Skeletal muscle tissue (tissue), 3 donors: ENCODE measurements at regions not wholly inside any gene's neighbourhood (a gene's known extent, or its start where the extent isn't known, plus 50 kb on each side); places are given as distances from the start of the nearest gene placed in this dataset.
"Not testable (repeated sequence)": the region's sequence is repeated elsewhere in the genome, so short reads cannot be mapped to it uniquely, and the experiment has no call there.

Experiments used
- H3K27ac ChIP-seq: one replicate; pipeline ENCODE4 v1.7.0; 2013; ENCODE audit warnings: mild to moderate bottlenecking, low read depth, low read length, inconsistent platforms
- H3K27me3 ChIP-seq, 3 donors: one replicate each; pipeline ENCODE4 v1.7.0; 2013; ENCODE audit warnings: low read length in 3 of 3; ENCODE audit not compliant: control insufficient read depth in 3 of 3, insufficient read depth in 3 of 3
- H3K36me3 ChIP-seq, 3 donors: one replicate each; pipeline ENCODE4 v1.7.0; 2013; ENCODE audit warnings: low read length in 3 of 3; ENCODE audit not compliant: control insufficient read depth in 3 of 3, insufficient read depth in 3 of 3
- H3K4me1 ChIP-seq, 3 donors: one replicate each; pipeline ENCODE4 v1.7.0; 2013; ENCODE audit warnings: low read length in 3 of 3, mild to moderate bottlenecking in 3 of 3; ENCODE audit not compliant: control insufficient read depth in 3 of 3, insufficient read depth in 3 of 3
- H3K4me3 ChIP-seq, 3 donors: one replicate each; pipeline ENCODE4 v1.7.0; 2013; ENCODE audit warnings: low read length in 3 of 3
- H3K9ac ChIP-seq, 3 donors: one replicate each; pipeline ENCODE4 v1.7.0; 2013; ENCODE audit warnings: low read length in 3 of 3, mild to moderate bottlenecking in 3 of 3, moderate library complexity in 2 of 3, low read depth in 1 of 3
- H3K9me3 ChIP-seq, 3 donors: one replicate each; pipeline ENCODE4 v1.7.0; 2013; ENCODE audit warnings: low read length in 3 of 3; ENCODE audit not compliant: control insufficient read depth in 3 of 3
- donor health status: Osteomylitis.

DNA sequence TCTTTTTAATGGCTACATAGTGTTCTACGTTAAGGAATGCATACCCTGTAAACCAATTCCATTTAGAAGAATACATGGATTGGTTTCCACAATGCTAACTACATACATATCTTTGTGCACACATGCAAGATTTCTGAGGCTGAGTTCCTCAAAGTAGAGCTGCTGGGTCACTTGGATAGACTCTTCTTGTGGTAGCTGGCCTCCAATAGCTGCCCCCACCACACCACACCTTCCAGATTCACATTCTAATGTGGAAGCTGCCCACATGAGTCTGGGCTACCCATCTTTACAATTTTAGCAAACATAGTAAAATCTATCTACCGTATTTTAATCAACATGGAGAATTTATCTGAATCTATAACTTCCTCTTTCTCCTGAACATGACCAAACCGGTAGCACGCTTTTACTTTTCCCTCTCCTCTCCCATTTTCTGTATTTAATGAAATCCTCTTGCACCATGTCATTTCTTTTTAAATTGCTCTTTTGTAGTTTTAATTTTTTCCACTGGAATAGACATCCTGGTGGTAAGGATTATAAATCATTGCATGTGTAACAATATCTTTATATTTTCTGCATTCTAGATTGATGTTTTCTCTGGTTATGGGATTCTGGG, 74.7 kb upstream of the CITED2 start:
- H3K9ac ChIP-seq: no peak overlapping the region

DNA sequence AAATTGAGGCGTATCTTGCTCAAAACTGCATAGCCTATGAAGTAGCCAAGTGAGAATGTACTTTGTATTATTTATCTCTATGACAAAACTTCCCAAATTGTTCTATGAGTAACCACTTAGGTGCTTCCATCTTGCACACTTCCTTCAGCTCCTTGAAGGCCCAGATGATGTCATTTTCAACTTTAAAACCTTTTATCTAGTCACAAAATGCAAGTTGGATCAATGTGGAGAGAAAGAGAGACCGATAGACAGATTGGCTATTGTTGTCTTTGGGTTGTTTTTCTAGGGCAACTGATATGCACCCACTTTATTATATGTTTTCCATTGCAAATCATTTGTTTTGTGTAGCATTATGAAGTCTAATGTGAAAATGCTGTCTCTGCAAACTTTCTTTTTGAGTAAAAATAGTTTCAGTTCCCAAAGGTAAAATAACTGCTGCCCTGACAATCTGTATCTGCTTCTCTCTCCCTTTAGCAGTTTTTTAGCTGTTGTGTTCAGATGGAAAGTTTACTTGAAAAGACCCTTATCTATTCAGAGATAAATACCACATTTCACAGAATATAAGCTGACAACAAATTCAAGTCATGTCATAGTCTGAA, 73.7 kb upstream of the CITED2 start:
- no peaks in the 10 kb centered on the region for H3K9me3 ChIP-seq

More for the DNA sequence above, 74.7 kb upstream of the CITED2 start:
- H3K4me1 ChIP-seq: peaks cover 0 to 2% (median 0%) of the 10 kb centered on the region in 3 donors
- no peaks in the 10 kb centered on the region for H3K27me3 ChIP-seq
- no peak overlapping the region for H3K27ac ChIP-seq
- H3K4me3 ChIP-seq: no peak overlapping the region
- no peaks in the 10 kb centered on the region for H3K9me3 ChIP-seq
- no peaks in the 10 kb centered on the region for H3K36me3 ChIP-seq

DNA sequence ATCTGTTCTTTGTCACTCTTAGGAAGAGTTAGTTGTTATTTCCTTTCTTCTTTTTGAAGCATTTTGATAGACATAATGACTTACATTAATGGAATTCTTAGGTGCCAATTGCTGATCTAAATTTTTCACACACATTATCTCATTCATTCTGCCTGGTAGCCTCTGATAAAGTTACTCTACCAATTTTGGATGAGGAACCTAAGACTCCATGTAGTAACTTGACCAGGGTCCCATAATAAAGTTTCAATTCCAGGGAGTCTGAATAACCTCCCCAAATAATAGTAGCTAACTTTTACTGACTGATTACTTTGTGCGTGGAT, 73.2 kb upstream of the CITED2 start:
- H3K27ac ChIP-seq: no peak overlapping the region
- no peaks in the 10 kb centered on the region for H3K36me3 ChIP-seq
- H3K27me3 ChIP-seq: no peaks in the 10 kb centered on the region
- H3K9me3 ChIP-seq: no peaks in the 10 kb centered on the region
- H3K4me1 ChIP-seq: peaks cover 0 to 2% (median 0%) of the 10 kb centered on the region in 3 donors
- no peak overlapping the region for H3K9ac ChIP-seq
- H3K4me3 ChIP-seq: no peak overlapping the region

More for the DNA sequence above, 73.7 kb upstream of the CITED2 start:
- H3K4me3 ChIP-seq: no peak overlapping the region
- H3K4me1 ChIP-seq: peaks cover 0 to 2% (median 0%) of the 10 kb centered on the region in 3 donors
- no peaks in the 10 kb centered on the region for H3K36me3 ChIP-seq
- no peak overlapping the region for H3K27ac ChIP-seq
- no peak overlapping the region for H3K9ac ChIP-seq
- H3K27me3 ChIP-seq: no peaks in the 10 kb centered on the region

DNA sequence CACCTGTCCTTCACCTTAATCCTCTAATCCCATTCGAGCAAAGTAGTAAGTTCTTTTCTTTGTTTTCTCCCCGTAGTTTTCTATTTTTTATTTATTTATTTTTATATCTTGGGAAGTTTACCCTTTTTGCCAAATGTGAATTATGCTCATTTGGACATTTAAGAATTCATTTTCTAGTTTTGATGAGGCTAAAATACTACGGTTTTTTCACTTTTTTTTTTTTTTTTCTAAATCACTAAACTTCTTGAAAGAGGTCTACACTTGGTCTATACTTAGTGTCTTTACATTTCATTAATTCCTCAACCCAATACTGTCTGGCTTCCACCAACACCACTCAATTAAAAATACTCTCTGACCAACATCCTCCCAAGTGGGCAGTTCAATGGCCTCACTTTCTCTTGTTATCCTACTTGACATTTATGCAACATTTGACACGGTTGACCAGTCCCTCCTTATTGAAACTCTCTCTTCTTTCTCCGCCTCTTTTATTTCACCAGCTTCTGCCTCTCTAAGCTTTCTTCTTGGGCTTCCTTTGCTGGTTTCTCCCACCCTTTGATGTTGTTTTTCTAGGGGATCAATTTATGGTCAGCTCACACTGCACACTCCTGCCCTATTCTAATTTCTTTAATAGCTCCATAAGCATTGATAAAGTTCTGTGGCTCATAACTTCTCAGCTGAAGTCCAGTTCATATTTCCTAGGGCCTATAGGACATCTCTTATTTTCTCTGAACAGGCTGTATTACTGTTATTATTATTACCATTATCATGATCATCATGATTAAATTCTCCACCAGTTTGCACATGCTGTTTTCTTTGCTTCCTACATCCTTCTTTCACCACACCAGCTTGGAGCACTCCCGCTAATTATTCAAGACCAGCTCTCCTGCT, 72.6 kb upstream of the CITED2 start:
- Histone ChIP-seq H3K9me3 (no peaks in the 10 kb centered on the region), H3K4me3 (no peak overlapping the region), H3K9ac (no peak overlapping the region), H3K36me3 (no peaks in the 10 kb centered on the region), H3K27ac (no peak overlapping the region), H3K27me3 (no peaks in the 10 kb centered on the region), H3K4me1 (peaks cover 0 to 2% (median 0%) of the 10 kb centered on the region in 3 donors)

DNA sequence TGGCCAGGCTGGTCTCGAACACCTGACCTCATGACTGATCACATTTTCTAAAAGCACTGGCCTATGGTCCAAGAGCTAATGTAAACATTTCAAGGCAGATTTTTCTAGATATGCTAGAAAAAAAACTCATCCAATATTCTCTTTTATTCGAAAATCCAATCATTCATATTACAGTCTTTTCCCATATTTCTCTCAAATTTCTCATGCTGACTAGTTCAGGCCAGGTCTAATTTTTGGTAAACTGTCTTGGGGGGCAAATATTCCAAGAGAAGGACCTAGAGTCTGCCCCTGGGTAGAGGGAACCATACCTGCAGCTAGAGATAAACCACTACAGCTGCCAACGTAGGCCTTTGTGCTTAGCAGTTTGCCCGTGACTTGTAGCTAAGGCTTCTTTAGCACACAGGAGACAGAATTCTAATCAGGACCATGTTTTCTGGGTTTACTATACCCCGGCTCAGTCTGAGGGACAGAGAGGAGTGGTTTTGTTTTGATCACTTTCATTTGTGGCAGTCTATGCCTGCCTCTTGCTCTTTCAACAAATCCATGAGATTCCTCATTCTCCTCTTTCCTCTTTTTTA, 71.8 kb upstream of the CITED2 start:
- no peak overlapping the region for H3K9ac ChIP-seq
- H3K4me1 ChIP-seq: peaks cover 0 to 2% (median 0%) of the 10 kb centered on the region in 3 donors
- H3K4me3 ChIP-seq: no peak overlapping the region
- no peaks in the 10 kb centered on the region for H3K27me3 ChIP-seq
- no peak overlapping the region for H3K27ac ChIP-seq
- no peaks in the 10 kb centered on the region for H3K9me3 ChIP-seq
- no peaks in the 10 kb centered on the region for H3K36me3 ChIP-seq

DNA sequence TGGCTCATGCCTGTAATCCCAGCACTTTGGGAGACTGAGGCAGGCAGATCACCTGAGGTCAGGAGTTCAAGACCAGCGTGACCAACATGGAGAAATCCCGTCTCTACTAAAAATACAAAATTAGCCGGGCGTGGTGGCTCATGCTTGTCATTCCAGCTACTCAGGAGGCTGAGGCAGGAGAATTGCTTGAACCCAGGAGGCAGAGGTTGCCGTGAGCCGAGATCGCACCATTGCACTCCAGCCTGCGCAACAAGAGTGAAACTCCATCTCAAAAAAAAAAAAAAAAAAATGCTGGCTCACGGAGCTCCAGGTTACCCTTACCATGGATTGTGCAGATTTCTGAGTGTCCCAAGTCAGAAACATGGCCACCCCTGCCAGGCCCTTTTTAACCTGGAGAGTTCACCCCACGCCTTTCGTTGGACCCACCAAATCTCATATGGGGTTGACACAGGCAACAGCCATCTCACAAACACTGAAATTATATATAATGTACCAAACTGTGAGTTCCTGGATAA, 69.9 kb upstream of the CITED2 start:
- H3K4me3 ChIP-seq, H3K27me3 ChIP-seq, H3K4me1 ChIP-seq, H3K36me3 ChIP-seq, H3K27ac ChIP-seq, H3K9me3 ChIP-seq, H3K9ac ChIP-seq: not testable (repeated sequence)

DNA sequence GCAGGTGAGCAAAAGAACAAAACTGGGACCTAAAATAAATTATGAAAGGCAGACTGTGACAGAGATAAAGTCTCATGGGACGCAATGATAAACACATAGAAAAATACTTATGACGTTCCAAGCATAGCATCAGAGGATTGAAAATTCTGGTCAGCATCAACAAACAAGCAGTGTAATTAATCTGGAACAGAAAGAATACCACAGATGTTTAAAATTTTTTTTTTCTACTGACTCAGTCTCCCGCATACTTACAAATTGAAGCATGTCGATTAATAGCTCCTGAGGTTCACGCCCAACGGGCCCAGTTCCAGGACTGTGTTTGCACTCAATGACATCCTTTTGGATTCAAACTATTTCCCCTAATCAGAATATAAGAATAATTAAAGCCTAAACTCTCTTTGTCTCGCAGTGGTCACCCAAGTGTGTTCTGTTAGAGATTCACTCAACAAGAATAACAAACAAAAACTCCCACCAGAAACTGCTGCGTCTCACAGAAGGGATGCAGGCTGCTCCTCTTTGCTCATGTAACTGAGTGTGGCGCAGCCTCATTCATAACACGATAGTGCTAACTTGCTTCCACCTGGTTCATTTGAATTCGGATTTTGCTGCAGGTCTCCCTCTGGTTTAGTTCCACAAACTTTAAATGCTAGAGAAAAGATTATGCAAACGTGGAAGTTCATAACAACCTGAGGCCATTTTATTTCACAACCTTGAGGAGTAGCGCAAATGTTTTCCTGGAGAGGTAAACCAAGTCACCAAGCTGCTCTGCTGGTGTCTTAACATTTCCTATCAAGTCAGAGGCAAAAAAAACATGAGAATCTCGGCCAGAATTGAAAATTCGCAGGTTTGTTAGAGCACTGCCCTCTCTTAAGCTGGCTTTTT, 69.0 kb upstream of the CITED2 start:
- Histone ChIP-seq H3K9ac (no peak overlapping the region), H3K36me3 (no peaks in the 10 kb centered on the region), H3K9me3 (no peaks in the 10 kb centered on the region), H3K4me3 (no peak overlapping the region), H3K4me1 (peaks cover 0 to 2% (median 0%) of the 10 kb centered on the region in 3 donors), H3K27me3 (no peaks in the 10 kb centered on the region), H3K27ac (no peak overlapping the region)

DNA sequence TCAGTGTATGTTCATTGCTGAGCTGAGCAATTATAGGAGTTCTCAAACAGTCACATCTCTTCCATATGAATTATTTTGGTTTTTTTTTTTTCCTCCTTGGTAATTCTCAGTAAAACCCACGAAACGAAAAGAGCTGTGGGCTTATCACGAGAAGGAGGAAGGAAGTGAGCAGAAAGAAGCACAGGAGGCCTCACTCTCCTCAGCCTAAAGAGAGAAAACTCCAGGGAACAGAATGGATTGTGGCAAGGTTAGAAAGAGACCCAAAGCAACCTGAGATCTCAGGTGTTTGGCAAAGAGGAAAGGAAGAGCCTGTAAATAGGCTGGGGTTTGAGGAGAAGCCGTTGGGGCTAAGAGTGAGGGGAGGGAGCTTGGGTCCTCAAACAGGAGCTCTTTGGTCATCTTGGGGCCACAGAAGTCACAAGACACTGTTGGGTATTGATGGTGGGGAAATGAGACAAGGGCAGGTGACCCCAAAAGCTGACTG, 67.8 kb upstream of the CITED2 start:
- H3K4me3 ChIP-seq: no peak overlapping the region
- H3K9ac ChIP-seq: no peak overlapping the region
- no peaks in the 10 kb centered on the region for H3K9me3 ChIP-seq
- no peaks in the 10 kb centered on the region for H3K27me3 ChIP-seq
- no peak overlapping the region for H3K27ac ChIP-seq
- no peaks in the 10 kb centered on the region for H3K36me3 ChIP-seq
- no peaks in the 10 kb centered on the region for H3K4me1 ChIP-seq

DNA sequence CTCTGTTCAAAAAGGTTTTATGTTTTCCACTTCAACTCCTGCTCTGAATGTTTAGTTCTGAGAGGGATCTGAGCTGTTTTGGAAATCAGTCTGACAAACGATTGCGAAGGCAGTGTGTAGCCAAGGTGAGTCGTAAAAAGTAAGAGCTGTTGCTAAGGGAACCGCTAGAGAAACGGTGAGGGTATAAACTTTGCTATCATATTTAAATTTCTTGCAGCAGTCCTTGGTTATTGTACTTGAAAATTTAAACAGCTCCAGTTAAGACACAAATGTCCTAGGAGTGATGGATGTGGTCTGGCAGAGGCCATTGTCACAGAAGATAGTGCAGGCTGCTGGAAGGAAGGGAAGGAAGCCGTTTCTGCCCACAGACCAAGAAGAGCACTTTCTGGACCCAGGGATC, 64.9 kb upstream of the CITED2 start:
- no peaks in the 10 kb centered on the region for H3K4me1 ChIP-seq
- no peaks in the 10 kb centered on the region for H3K27me3 ChIP-seq
- H3K36me3 ChIP-seq: no peaks in the 10 kb centered on the region
- no peaks in the 10 kb centered on the region for H3K9me3 ChIP-seq
- no peak overlapping the region for H3K9ac ChIP-seq
- no peak overlapping the region for H3K4me3 ChIP-seq
- H3K27ac ChIP-seq: no peak overlapping the region
